ENCODE measurements at regions not wholly inside any gene's neighbourhood (a gene's known extent, or its start where the extent isn't known, plus 50 kb on each side); places are given as distances from the start of the nearest gene placed in this dataset.
"Not testable (repeated sequence)": the region's sequence is repeated elsewhere in the genome, so short reads cannot be mapped to it uniquely, and the experiment has no call there.

- no peak for TF ChIP-seq CTCF (IDR thresholded peaks at IDR 0.05; ENCODE audit: insufficient read depth, low read length, poor library complexity, severe bottlenecking)
- Histone ChIP-seq H3K36me3 (ENCODE audit: control insufficient read depth, insufficient read depth, low read length) (no peaks in the 10 kb centered on the region), H3K4me3 (ENCODE audit: low read depth, low read length) (no peak overlapping the region), H3K27me3 (ENCODE audit: control insufficient read depth, insufficient read depth, low read length) (no peaks in the 10 kb centered on the region)
- no peak for DNase-seq (ENCODE audit: low read depth)
Observed at GRCh38 chr2:48045613-48046012, 139.3 kb upstream of the FBXO11 start.

GRCh38 chr2:48048476-48049171 lies 142.3 kb upstream of the FBXO11 start:
- no peaks in the 10 kb centered on the region for H3K27me3 ChIP-seq (ENCODE audit: control insufficient read depth, insufficient read depth, low read length)
- DNase-seq (ENCODE audit: low read depth), result no peak
- no peak overlapping the region for H3K4me3 ChIP-seq (ENCODE audit: low read depth, low read length)
- no peaks in the 10 kb centered on the region for H3K36me3 ChIP-seq (ENCODE audit: control insufficient read depth, insufficient read depth, low read length)
- no peak for TF ChIP-seq CTCF (IDR thresholded peaks at IDR 0.05; ENCODE audit: insufficient read depth, low read length, poor library complexity, severe bottlenecking)

DNA sequence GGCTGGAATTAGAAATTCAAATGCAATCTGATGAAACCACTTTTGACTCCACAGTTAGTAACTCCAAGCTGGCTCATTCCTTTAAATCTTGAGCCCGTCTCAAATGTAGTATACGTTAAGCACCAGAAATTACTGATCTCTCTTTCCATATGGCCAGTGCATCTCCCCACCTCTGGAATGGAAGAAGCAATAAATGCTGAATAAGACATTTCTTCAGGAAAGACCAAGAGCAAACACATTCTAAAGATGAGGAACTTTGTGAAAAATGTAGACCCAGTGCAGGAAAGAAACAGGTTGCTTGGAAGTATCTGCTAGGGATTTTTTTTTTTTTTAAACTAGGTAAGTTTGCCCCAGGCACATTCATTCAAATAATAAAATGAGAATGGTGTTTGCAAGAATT lies 143.1 kb upstream of the FBXO11 start:
- H3K27me3 ChIP-seq (ENCODE audit: control insufficient read depth, insufficient read depth, low read length), result no peaks in the 10 kb centered on the region
- H3K4me3 ChIP-seq (ENCODE audit: low read depth, low read length), result no peak overlapping the region
- no peak for TF ChIP-seq CTCF (IDR thresholded peaks at IDR 0.05; ENCODE audit: insufficient read depth, low read length, poor library complexity, severe bottlenecking)
- no peak for DNase-seq (ENCODE audit: low read depth)
- no peaks in the 10 kb centered on the region for H3K36me3 ChIP-seq (ENCODE audit: control insufficient read depth, insufficient read depth, low read length)

- Histone ChIP-seq H3K27me3 (ENCODE audit: control insufficient read depth, insufficient read depth, low read length) (no peaks in the 10 kb centered on the region), H3K36me3 (ENCODE audit: control insufficient read depth, insufficient read depth, low read length) (no peaks in the 10 kb centered on the region), H3K4me3 (ENCODE audit: low read depth, low read length) (no peak overlapping the region)
- no peak for DNase-seq (ENCODE audit: low read depth)
- TF ChIP-seq CTCF (IDR thresholded peaks at IDR 0.05; ENCODE audit: insufficient read depth, low read length, poor library complexity, severe bottlenecking), result no peak
Observed at GRCh38 chr2:48050711-48051110, 144.4 kb upstream of the FBXO11 start.

DNA sequence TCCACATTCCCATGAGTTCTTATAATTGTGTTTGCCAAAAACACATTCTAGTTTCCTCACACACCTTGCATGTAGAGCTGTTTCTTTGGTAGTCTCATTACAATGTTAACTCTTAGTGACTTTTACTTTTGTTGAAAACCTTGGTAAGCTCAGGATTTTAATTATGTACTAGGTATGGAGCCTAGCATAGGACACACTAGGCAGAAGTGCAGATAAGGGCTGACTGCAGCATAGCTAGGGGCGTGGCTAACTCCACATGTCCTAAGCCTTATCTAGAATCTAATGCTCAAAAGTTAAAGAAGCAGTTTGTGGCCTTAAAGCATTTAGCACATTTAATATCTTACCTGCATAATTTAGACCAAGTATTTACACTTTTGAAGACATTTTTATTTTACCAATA lies 153.7 kb upstream of the FBXO11 start:
- TF ChIP-seq CTCF (IDR thresholded peaks at IDR 0.05; ENCODE audit: insufficient read depth, low read length, poor library complexity, severe bottlenecking), result no peak
- no peaks in the 10 kb centered on the region for H3K27me3 ChIP-seq (ENCODE audit: control insufficient read depth, insufficient read depth, low read length)
- H3K4me3 ChIP-seq (ENCODE audit: low read depth, low read length), result no peak overlapping the region
- DNase-seq (ENCODE audit: low read depth), result no peak
- no peaks in the 10 kb centered on the region for H3K36me3 ChIP-seq (ENCODE audit: control insufficient read depth, insufficient read depth, low read length)

- not testable (repeated sequence) for H3K27me3 ChIP-seq (ENCODE audit: control insufficient read depth, insufficient read depth, low read length); H3K36me3 ChIP-seq (ENCODE audit: control insufficient read depth, insufficient read depth, low read length); H3K4me3 ChIP-seq (ENCODE audit: low read depth, low read length); DNase-seq (ENCODE audit: low read depth)
Observed at GRCh38 chr2:48061656-48062055, 155.4 kb upstream of the FBXO11 start.

Measured in kidney epithelial cell (primary cell).